ENCODE measurements at regions not wholly inside any gene's neighbourhood (a gene's known extent, or its start where the extent isn't known, plus 50 kb on each side); places are given as distances from the start of the nearest gene placed in this dataset.

GRCh38 chr20:40444516-40444915 lies 244.5 kb downstream of the MAFB start:
- Histone ChIP-seq H3K27ac (ENCODE audit: low read depth in 1 of 2, low read length in 2 of 2) (no peak overlapping the region), H3K4me2 (replicated peaks; ENCODE audit: extremely low read depth, low read length, poor library complexity, severe bottlenecking) (no peak overlapping the region), H3K9ac (ENCODE audit: insufficient read depth, low read length, poor library complexity, severe bottlenecking) (no peak overlapping the region), H2AFZ (ENCODE audit: insufficient read depth, low read depth, low read length, poor library complexity, severe bottlenecking) (no peak overlapping the region), H3K9me3 (replicated peaks in 1 of 2; ENCODE audit: control insufficient read depth in 1 of 2, insufficient read depth in 1 of 2, low read length in 2 of 2) (no peaks in the 10 kb centered on the region), H4K20me1 (ENCODE audit: insufficient read depth, low read length) (no peaks in the 10 kb centered on the region), H3K4me3 (replicated peaks in 1 of 3; ENCODE audit: low read depth in 2 of 3, low read length in 3 of 3) (no peak overlapping the region), H3K36me3 (replicated peaks in 1 of 2; ENCODE audit: control insufficient read depth in 1 of 2, insufficient read depth in 2 of 2, low read length in 2 of 2) (no peaks in the 10 kb centered on the region), H3K4me1 (ENCODE audit: control insufficient read depth in 1 of 2, insufficient read depth in 2 of 2, low read length in 2 of 2) (peaks cover 9 to 19% of the 10 kb centered on the region in 2 donors), H3K79me2 (ENCODE audit: insufficient read depth, low read length) (no peaks in the 10 kb centered on the region), H3K27me3 (ENCODE audit: control insufficient read depth in 2 of 2, insufficient read depth in 2 of 2, low read length in 2 of 2) (peaks cover 0 to 7% of the 10 kb centered on the region in 2 donors)
- H3K9me3 Mint-ChIP-seq = peaks cover 0 to 3% (median 0%) of the 10 kb centered on the region in 7 donors
- TF ChIP-seq CTCF (IDR thresholded peaks at IDR 0.05) = no peak
- no peak overlapping the region for H3K4me3 Mint-ChIP-seq
- intact Hi-C loops (cut with micrococcal nuclease) = no loop called here
- H3K27me3 Mint-ChIP-seq (ENCODE audit: low read depth in 3 of 3) = peaks cover 9 to 24% (median 10%) of the 10 kb centered on the region in 3 donors
- H3K36me3 Mint-ChIP-seq = no peaks in the 10 kb centered on the region
- H3K4me1 Mint-ChIP-seq = peaks cover 24% of the 10 kb centered on the region
- no peak overlapping the region for H3K27ac Mint-ChIP-seq
- WGBS (ENCODE audit: insufficient coverage) = no CpG with 5 or more reads among the region's 8 CpGs
- no peak for DNase-seq

- H3K9me3 ChIP-seq (replicated peaks in 1 of 2; ENCODE audit: control insufficient read depth in 1 of 2, insufficient read depth in 1 of 2, low read length in 2 of 2) = no peaks in the 10 kb centered on the region
- TF ChIP-seq CTCF (IDR thresholded peaks at IDR 0.05) = no peak
- peaks cover 0 to 2% of the 10 kb centered on the region in 2 donors for H3K27me3 ChIP-seq (ENCODE audit: control insufficient read depth in 2 of 2, insufficient read depth in 2 of 2, low read length in 2 of 2)
- intact Hi-C loops (cut with micrococcal nuclease) = no loop called here
- no peak overlapping the region for H2AFZ ChIP-seq (ENCODE audit: insufficient read depth, low read depth, low read length, poor library complexity, severe bottlenecking)
- no peak overlapping the region for H3K4me3 Mint-ChIP-seq
- no peak overlapping the region for H3K4me3 ChIP-seq (replicated peaks in 1 of 3; ENCODE audit: low read depth in 2 of 3, low read length in 3 of 3)
- WGBS (ENCODE audit: insufficient coverage) = 62% methylated on average over 5 of the region's 5 CpGs
- peaks cover 4 to 21% (median 9%) of the 10 kb centered on the region in 3 donors for H3K27me3 Mint-ChIP-seq (ENCODE audit: low read depth in 3 of 3)
- H3K27ac Mint-ChIP-seq = no peak overlapping the region
- H3K9me3 Mint-ChIP-seq = peaks cover 0 to 3% (median 0%) of the 10 kb centered on the region in 7 donors
- H3K36me3 Mint-ChIP-seq = no peaks in the 10 kb centered on the region
- H3K4me1 Mint-ChIP-seq = peaks cover 21% of the 10 kb centered on the region
- H3K79me2 ChIP-seq (ENCODE audit: insufficient read depth, low read length) = no peaks in the 10 kb centered on the region
- peaks cover 9 to 19% of the 10 kb centered on the region in 2 donors for H3K4me1 ChIP-seq (ENCODE audit: control insufficient read depth in 1 of 2, insufficient read depth in 2 of 2, low read length in 2 of 2)
- no peaks in the 10 kb centered on the region for H3K36me3 ChIP-seq (replicated peaks in 1 of 2; ENCODE audit: control insufficient read depth in 1 of 2, insufficient read depth in 2 of 2, low read length in 2 of 2)
- H3K27ac ChIP-seq (ENCODE audit: low read depth in 1 of 2, low read length in 2 of 2) = no peak overlapping the region
- no peak overlapping the region for H3K9ac ChIP-seq (ENCODE audit: insufficient read depth, low read length, poor library complexity, severe bottlenecking)
- no peak for DNase-seq
- no peaks in the 10 kb centered on the region for H4K20me1 ChIP-seq (ENCODE audit: insufficient read depth, low read length)
- no peak overlapping the region for H3K4me2 ChIP-seq (replicated peaks; ENCODE audit: extremely low read depth, low read length, poor library complexity, severe bottlenecking)
Observed at GRCh38 chr20:40443753-40444152, 245.3 kb downstream of the MAFB start.
